Left lung (tissue), 4 donors: ENCODE measurements at regions not wholly inside any gene's neighbourhood (a gene's known extent, or its start where the extent isn't known, plus 50 kb on each side); places are given as distances from the start of the nearest gene placed in this dataset.
"Not testable (repeated sequence)": the region's sequence is repeated elsewhere in the genome, so short reads cannot be mapped to it uniquely, and the experiment has no call there.

Source experiments
- ATAC-seq: fragments of 200-7000 bp; cut with Tn5 transposase; one replicate; pipeline ENCODE4 v1.9.1; 2020; ENCODE audit warnings: moderate library complexity
- DNase-seq, 4 donors: peaks; one replicate each; pipeline ENCODE4 v3.0.0-alpha.2; 2013 to 2020
- H3K27ac ChIP-seq, 2 donors: fragments of 200-600 bp; sonication (generic) in 1 of 2; one replicate each; pipeline versions ENCODE4 v1.5.0 to v1.8.0; 2020 to 2021
- H3K27me3 ChIP-seq, 2 donors: fragments of 200-600 bp; sonication (generic) in 1 of 2; one replicate each; pipeline versions ENCODE4 v1.5.0 to v1.8.0; 2020 to 2021
- H3K36me3 ChIP-seq, 2 donors: fragments of 200-600 bp; sonication (generic) in 1 of 2; one replicate each; pipeline versions ENCODE4 v1.5.0 to v1.8.0; 2020 to 2021
- H3K4me1 ChIP-seq, 2 donors: fragments of 200-600 bp; one replicate each; pipeline ENCODE4 v1.8.0; 2021
- H3K4me3 ChIP-seq, 2 donors: fragments of 200-600 bp; sonication (generic) in 1 of 2; one replicate each; pipeline versions ENCODE4 v1.5.0 to v1.8.0; 2020 to 2021; ENCODE audit warnings: mild to moderate bottlenecking in 1 of 2
- H3K9me3 ChIP-seq, 2 donors: fragments of 200-600 bp; sonication (generic) in 1 of 2; one replicate each; pipeline versions ENCODE4 v1.5.0 to v1.8.0; 2020 to 2021
- intact Hi-C, 2 donors: fragments of 100-400 bp; cut with DNase I; formaldehyde crosslinking; loops; one replicate each; pipeline versions ENCODE4 v1.11.2 to v1.14.2; 2022
- donor health status: DM: no; HTN: yes; CAD: no.
- donor health status: DM: no; HTN: no; CAD: no.

DNA sequence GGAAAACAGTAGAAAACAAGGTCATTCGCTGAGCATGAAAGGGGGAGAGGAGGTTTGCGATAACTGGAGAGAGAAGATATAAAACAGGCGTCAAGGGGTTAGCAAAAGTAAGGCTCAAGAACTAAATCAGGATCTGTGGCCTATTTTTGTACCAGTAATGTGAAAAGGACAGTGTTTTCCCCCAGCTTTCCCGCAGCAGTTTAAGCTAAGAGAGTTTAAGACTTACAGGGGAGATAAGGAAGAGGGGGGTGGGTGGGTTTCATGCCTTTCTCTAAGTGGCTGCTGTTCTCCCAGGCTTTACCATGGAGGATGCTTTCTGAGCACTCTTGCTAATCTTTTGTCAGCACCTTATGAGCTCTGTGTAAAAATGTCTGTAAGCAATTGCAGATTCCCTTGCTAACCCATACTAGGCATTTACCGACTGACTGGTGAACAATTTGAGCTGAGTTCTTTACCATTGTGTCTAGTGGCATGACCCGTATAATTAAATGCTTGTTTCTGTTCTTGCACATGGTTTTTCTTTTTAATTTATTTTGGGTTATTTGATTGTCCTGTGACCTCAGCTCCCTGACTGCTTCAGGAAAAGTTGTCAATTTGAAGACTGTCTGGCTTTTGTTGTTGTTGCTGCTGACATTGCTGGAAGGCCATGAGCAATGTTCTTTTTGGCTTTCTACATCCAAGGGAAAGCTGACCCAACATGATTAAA, 144.0 kb downstream of the KBTBD2 start:
- H3K27me3 ChIP-seq, ATAC-seq, DNase-seq, H3K4me1 ChIP-seq, H3K27ac ChIP-seq, H3K36me3 ChIP-seq, H3K4me3 ChIP-seq, H3K9me3 ChIP-seq, intact Hi-C loops: not testable (repeated sequence)

DNA sequence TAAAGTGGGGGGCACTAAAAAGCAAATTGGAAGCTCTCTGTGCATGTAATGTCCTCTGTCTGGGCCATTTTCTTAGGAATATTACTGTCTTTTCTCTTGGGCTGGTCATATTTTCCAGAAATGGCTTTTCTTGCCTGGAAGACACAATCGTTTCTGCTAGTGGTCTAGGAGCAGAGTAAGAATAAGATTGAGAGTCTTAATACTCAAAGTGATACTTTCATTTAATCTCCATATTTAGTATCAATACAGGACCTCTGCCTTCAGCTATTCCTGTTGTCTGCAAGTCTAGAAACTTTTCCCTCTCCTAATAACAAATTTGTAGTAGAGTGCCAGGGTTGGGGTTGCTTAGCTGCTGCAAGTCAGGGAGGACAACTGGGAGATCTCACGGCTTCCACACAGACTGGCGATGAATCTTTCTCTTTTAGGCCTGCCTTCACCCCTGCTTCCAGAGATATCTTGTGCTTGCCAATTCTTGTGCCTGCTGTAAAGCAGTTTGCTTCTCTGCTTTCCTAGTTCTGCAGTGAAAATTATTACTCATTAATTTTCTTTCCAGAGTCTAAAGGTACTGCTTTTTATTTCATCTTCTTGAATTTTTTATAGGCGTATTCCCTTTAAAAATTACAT, 149.6 kb downstream of the KBTBD2 start:
- DNase-seq, H3K4me1 ChIP-seq, H3K27ac ChIP-seq, ATAC-seq, H3K4me3 ChIP-seq, H3K36me3 ChIP-seq, H3K9me3 ChIP-seq, intact Hi-C loops, H3K27me3 ChIP-seq: not testable (repeated sequence)

DNA sequence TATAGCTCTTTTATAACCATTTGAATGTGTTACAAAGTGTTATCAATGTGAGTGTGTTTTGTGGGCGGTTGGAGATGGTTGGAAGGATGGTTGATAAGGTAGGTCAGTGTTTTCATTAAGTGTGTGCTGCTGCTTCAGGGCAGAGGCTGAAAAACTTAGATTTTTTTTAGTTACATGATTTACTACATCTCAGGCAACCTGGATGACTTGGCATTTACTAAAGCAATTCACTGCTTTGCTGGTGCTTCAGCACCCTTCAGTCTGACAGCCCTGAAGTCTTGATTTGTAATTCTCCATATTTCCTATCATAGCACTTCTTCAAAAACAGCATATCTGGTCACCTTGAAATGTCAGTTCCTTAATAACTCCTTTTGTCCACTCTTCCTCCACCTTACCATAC, 151.8 kb downstream of the KBTBD2 start:
- ATAC-seq, H3K27me3 ChIP-seq, intact Hi-C loops, H3K4me1 ChIP-seq, H3K4me3 ChIP-seq, H3K36me3 ChIP-seq, H3K9me3 ChIP-seq, H3K27ac ChIP-seq, DNase-seq: not testable (repeated sequence)

DNA sequence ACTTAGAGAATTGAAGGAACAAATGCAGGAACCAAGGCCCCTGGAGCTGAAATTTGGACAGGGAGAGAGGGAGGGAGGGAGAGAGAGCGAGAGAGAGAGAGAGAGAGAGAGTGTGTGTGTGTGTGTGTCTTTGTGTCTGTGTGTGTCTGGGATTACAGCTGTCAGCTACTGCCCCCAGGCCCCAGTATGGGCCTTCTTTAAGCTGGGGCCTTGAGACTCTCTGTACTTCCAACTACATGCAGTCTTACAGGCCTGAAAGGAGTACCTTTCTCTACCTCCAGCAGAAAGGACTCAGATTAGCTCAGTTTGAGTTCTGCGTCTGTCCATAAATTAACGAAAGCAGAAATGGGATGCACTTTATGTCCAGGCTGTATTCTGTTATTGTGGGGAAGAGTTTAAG, 153.2 kb downstream of the KBTBD2 start:
- ATAC-seq, H3K4me3 ChIP-seq, DNase-seq, H3K27me3 ChIP-seq, intact Hi-C loops, H3K4me1 ChIP-seq, H3K27ac ChIP-seq, H3K36me3 ChIP-seq, H3K9me3 ChIP-seq: not testable (repeated sequence)

DNA sequence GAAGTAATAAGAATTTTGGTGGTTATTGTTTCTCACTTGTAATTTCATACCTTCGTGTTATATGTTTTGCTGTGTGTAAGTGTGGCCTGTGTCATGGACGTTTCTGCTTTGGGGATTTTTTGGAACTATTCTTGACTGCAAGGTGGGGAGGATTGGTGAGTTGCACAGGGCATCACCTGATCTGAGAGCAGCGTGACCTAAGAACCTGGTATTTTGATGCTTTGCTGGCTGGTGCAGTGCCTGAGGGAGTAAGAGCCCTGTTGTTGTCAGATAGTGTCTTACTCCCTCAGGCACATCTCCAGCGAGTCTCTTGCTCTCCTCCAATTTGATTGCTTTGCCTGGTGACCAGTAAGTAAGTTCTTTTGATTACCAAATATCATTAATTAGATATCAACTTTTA, 158.8 kb downstream of the KBTBD2 start:
- H3K36me3 ChIP-seq, H3K27me3 ChIP-seq, H3K4me3 ChIP-seq, ATAC-seq, H3K4me1 ChIP-seq, DNase-seq, intact Hi-C loops, H3K27ac ChIP-seq, H3K9me3 ChIP-seq: not testable (repeated sequence)

DNA sequence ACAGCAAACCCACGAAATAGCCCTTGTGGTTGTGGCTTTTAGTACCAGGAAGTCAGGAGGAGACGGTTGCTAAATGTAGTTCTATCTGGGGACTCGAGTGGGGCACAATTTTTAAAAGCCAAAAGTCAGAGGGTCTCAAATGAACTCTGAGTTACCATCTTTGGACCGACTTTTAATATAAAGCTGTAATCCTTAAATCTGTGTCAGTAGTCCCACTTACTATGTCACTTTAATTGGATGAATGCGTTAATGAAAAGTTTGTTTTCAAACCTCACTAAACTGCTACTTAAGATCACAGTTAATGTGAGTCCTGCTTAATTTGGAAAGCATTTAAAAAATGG, 162.3 kb downstream of the KBTBD2 start:
- intact Hi-C loops, H3K36me3 ChIP-seq, H3K9me3 ChIP-seq, H3K4me1 ChIP-seq, H3K27ac ChIP-seq, DNase-seq, H3K27me3 ChIP-seq, ATAC-seq: not testable (repeated sequence)
- H3K4me3 ChIP-seq: peak overlapping the region; percentile 62 to 71

DNA sequence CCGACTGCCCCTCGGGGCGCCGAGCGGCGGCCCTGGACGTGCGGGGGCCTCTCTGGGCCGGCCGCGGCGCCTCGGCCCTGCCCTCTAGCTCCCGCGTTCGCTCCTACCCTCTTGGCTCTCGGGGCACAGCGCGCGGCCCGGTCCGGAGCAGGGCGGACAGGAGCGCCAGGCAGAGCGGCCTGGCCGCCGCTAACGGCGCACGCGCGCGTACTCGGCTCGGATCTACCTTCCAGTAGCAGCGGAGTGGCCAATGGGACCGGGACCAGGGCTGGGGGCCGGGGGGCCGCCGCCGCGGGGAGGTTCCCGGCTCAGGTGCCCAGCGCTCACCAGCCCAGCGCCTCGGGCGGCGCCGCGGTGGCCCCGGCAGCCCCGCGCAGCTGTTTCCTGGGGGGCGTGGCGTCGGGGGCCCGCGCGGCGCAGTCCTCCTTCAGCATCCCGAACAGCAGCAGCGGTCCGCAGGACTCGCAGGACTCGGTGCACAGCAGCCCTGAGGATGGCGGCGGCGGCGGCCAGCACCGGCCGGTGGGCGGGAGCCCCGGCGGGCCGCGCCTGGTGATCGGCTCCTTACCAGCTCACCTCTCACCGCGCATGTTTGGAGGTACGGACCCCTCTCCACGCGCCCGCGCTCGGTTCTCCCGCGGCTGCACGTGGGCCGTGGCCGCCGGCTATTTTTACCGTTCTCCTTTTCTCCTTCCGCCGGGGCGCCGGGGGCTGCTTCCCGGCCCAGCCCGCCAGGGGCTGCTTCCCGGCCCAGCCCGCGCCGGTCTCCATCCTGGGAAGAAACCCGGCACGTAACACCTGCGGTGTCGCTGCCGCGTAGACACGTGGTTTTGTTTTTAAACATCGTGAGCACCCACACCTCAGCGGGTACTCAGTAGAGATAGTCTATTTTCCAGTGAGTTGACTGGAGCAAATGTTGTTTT, 162.9 kb downstream of the KBTBD2 start:
- Histone ChIP-seq H3K27ac (peak overlapping the region; percentile 88 to 92), H3K4me3 (peak overlapping the region; percentile 62 to 71)
- intact Hi-C loops, H3K4me1 ChIP-seq, H3K27me3 ChIP-seq, H3K9me3 ChIP-seq, H3K36me3 ChIP-seq: not testable (repeated sequence)
- ATAC-seq: peak; percentile 85
- peak; percentile 67 to 93 (median 71) for DNase-seq

DNA sequence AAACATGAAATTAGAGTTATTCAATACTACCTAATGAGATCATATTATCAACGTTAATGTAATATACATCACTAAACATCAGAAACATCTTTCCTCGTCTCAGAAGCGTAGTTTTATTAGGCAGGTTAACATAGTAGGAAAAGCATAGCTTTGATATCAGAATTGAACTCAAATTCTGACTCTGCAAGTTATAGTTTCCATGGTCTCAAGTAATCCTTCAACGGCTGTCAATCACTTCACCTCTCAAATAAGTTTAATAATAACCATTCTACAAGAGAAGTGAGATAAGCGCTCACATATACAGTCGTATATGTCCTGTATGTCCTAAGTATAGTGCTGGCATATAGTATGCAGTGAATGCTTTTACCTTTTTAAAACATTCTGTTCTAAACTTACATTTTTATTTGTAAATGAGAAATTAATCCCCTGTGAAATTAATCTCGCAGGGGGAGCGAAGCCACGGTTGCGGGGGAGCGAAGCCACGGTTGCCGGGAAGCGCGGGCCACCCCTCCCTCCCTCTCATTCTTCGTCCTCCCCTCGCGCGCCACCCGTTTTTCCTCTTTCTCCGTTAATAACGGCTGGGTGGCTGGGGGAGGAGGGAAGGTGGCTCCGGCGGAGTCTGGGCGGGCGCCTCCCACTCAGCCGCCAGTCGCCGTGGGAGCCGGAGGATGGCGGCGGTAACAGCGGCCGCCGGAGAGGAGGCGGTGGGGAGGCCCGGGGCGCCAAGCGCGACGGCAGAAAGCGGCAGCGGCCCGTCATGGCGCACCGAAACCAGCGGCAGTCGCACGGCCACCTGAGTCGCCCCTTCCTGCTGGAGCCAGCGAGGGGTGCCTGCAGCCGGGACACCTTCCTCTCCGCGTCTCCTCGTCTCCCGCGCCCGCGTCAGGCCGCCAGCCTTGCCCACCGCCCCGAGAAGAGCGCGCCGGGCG, 163.8 kb downstream of the KBTBD2 start:
- H3K36me3 ChIP-seq, H3K27me3 ChIP-seq, H3K4me1 ChIP-seq, intact Hi-C loops, H3K9me3 ChIP-seq: not testable (repeated sequence)
- peak overlapping the region; percentile 88 to 92 for H3K27ac ChIP-seq
- peak overlapping the region; percentile 62 to 71 for H3K4me3 ChIP-seq
- ATAC-seq (peak; percentile 84), DNase-seq (peak; percentile 37 to 92 (median 52))

DNA sequence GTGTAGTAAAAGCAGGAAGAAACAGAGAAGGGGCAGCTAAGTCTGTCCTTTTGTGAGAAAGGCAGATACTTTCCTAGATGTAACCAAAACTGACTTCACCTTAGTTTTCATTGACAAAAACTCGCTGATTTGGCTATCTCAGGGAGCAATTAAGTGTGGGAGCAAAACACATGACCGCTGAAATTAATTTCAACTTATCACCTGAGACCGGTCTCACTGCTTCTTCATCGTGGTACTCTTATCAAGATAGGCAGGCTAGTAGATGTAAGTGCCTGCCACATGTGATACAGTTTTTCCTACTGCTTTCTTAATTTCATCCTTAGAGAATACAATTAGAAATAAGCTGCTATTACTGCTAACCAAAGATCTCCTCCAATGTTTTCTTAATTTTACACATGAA, 168.7 kb downstream of the KBTBD2 start:
- intact Hi-C loops, ATAC-seq, DNase-seq, H3K27me3 ChIP-seq, H3K27ac ChIP-seq, H3K4me3 ChIP-seq, H3K9me3 ChIP-seq, H3K36me3 ChIP-seq, H3K4me1 ChIP-seq: not testable (repeated sequence)
